ENCODE measurements at regions not wholly inside any gene's neighbourhood (a gene's known extent, or its start where the extent isn't known, plus 50 kb on each side); places are given as distances from the start of the nearest gene placed in this dataset.

GRCh38 chr14:100670753-100671049 is 56.0 kb upstream of the DLK1 start:
- Histone ChIP-seq H3K4me3 (replicated peaks in 1 of 3; ENCODE audit: insufficient read depth in 1 of 3, low read depth in 1 of 3, low read length in 3 of 3) (no peak overlapping the region), H3K4me1 (ENCODE audit: control insufficient read depth, extremely low read depth, insufficient read depth, low read length) (no peaks in the 10 kb centered on the region), H3K9me1 (replicated peaks; ENCODE audit: control insufficient read depth, extremely low read depth, insufficient read depth, low read length) (no peaks in the 10 kb centered on the region), H4K20me1 (replicated peaks; ENCODE audit: control insufficient read depth, extremely low read depth, insufficient read depth, low read length) (no peaks in the 10 kb centered on the region), H3K4me2 (ENCODE audit: insufficient read depth, low read length) (no peak overlapping the region), H3K9ac (replicated peaks; ENCODE audit: extremely low read depth, insufficient read depth, low read length) (no peak overlapping the region), H2AFZ (ENCODE audit: low read depth, low read length) (no peak overlapping the region), H3K9me3 (replicated peaks; ENCODE audit: control insufficient read depth, insufficient read depth, low read length) (no peaks in the 10 kb centered on the region), H3K27ac (ENCODE audit: insufficient read depth, low read depth, low read length) (no peak overlapping the region), H3K79me2 (ENCODE audit: control insufficient read depth, insufficient read depth, low read length) (no peaks in the 10 kb centered on the region), H3K27me3 (ENCODE audit: control insufficient read depth in 2 of 2, insufficient read depth in 2 of 2, low read length in 2 of 2) (peaks cover 3 to 9% of the 10 kb centered on the region in 2 experiments), H3K36me3 (ENCODE audit: control insufficient read depth in 2 of 2, extremely low read depth in 1 of 2, insufficient read depth in 2 of 2, low read length in 2 of 2) (no peaks in the 10 kb centered on the region)
- ChIA-PET CTCF (interaction anchor here (1.0 to 1.9 kb wide), 2 partner anchors 12 to 25 kb away, joined by 3 to 4 read pairs; no protein-coding TSS in a partner anchor), POLR2A (no interaction called here)
- TF ChIP-seq MYC (IDR thresholded peaks at IDR 0.05; ENCODE audit: low read depth, low read length) (no peak), GATA2 (IDR thresholded peaks at IDR 0.05; ENCODE audit: insufficient read depth, insufficient read length, low read depth, low read length) (no peak), POLR2A (IDR thresholded peaks at IDR 0.05; ENCODE audit: low read depth, low read length) (no peak), EZH2 (IDR thresholded peaks at IDR 0.05; ENCODE audit: borderline replicate concordance, low read depth, low read length, severe bottlenecking) (no peak), MAX (IDR thresholded peaks at IDR 0.05; ENCODE audit: insufficient read depth, insufficient read length) (no peak), CTCF (IDR thresholded peaks at IDR 0.05; ENCODE audit: extremely low read depth in 1 of 2, insufficient read depth in 1 of 2, low read depth in 1 of 2, low read length in 2 of 2) (no peak), JUN (IDR thresholded peaks at IDR 0.05; ENCODE audit: borderline replicate concordance, insufficient read depth, insufficient read length, low read depth) (no peak), FOS (IDR thresholded peaks at IDR 0.05; ENCODE audit: borderline replicate concordance, insufficient read depth, low read length) (no peak), POLR2AphosphoS5 (IDR thresholded peaks at IDR 0.05; ENCODE audit: insufficient read depth, low read depth, low read length) (no peak)
- dilution Hi-C loops (cut with MboI; ENCODE audit: extremely low pct_ligation_motif_present, low sequenced_read_pairs) = loop anchor here (25.0 kb wide), 1 partner anchor 258 kb away; no protein-coding TSS in a partner anchor
- BruUV-seq (replicated peaks) = no TSS peak
- no peak for FAIRE-seq
- DNase-seq (ENCODE audit: low read depth, low spot score) = no peak
- intact Hi-C loops (cut with micrococcal nuclease) = no loop called here
